GM12864 (cell line): ENCODE measurements at regions not wholly inside any gene's neighbourhood (a gene's known extent, or its start where the extent isn't known, plus 50 kb on each side); places are given as distances from the start of the nearest gene placed in this dataset.
"Not testable (repeated sequence)": the region's sequence is repeated elsewhere in the genome, so short reads cannot be mapped to it uniquely, and the experiment has no call there.

Source experiments
- DNase-seq: peaks from one replicate; pipeline ENCODE4 v3.0.0-alpha.2; 2011; ENCODE audit warnings: low read depth
- H3K4me3 ChIP-seq: 2 replicates; pipeline ENCODE4 v1.5.1; 2011; ENCODE audit warnings: mild to moderate bottlenecking, low read depth, low read length, control low read depth
- TF ChIP-seq, protein P1 (sequence below): IDR thresholded peaks from 2 replicates; pipeline ENCODE4 v1.5.1; 2011; ENCODE audit warnings: low read depth, mild to moderate bottlenecking, moderate library complexity, low read length, control low read depth, inconsistent platforms; ENCODE audit errors: missing control alignments

DNA sequence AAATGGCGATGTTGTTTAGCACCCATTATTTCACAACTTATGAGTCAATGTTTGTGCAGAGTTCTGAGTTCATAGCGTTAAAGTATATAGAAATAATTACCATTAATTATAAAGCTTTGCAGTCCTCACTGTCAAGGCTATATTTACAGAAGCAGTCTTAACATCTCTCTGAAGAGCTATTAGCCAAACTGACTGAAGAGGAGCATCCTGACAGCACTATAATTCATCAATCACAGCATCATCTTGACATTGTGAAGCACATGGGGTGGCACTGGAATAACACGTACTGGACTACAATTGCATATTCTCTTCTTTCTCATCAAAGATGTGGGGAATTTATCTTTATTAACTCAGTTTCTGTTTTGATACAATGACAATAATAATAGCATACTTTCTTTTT lies 260.6 kb upstream of the MME start:
- DNase-seq = no peak
- no peak overlapping the region for H3K4me3 ChIP-seq
- TF ChIP-seq, protein P1, sequence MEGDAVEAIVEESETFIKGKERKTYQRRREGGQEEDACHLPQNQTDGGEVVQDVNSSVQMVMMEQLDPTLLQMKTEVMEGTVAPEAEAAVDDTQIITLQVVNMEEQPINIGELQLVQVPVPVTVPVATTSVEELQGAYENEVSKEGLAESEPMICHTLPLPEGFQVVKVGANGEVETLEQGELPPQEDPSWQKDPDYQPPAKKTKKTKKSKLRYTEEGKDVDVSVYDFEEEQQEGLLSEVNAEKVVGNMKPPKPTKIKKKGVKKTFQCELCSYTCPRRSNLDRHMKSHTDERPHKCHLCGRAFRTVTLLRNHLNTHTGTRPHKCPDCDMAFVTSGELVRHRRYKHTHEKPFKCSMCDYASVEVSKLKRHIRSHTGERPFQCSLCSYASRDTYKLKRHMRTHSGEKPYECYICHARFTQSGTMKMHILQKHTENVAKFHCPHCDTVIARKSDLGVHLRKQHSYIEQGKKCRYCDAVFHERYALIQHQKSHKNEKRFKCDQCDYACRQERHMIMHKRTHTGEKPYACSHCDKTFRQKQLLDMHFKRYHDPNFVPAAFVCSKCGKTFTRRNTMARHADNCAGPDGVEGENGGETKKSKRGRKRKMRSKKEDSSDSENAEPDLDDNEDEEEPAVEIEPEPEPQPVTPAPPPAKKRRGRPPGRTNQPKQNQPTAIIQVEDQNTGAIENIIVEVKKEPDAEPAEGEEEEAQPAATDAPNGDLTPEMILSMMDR = no peak

DNA sequence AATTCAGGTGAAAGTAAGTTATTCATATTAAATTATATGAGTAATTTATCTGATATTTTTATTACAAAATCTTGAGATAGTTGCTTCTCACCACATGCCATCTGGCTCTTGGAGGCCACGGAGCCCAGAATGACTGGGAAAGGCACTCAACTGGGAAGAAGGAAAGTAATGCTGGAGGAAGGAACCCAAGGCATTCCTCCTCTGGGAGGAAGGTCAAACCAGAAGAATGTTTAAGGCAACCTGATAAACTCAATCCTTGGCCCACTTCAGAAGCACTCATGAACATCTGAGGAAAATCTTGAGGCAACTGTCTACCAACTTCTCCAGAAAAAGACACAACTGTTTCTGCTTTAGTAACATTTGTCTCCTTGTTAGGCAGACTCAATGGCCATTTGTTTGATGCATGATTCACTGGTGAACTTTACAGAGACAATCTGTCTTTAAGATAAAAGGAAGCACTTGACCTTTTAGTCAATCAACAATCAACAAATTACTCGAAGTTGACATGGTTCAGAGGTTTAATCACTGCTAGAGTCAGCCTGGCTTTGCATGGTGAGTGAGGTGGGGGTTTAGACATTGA lies 261.4 kb upstream of the MME start:
- H3K4me3 ChIP-seq = no peak overlapping the region
- TF ChIP-seq, protein P1 = no peak
- no peak for DNase-seq

DNA sequence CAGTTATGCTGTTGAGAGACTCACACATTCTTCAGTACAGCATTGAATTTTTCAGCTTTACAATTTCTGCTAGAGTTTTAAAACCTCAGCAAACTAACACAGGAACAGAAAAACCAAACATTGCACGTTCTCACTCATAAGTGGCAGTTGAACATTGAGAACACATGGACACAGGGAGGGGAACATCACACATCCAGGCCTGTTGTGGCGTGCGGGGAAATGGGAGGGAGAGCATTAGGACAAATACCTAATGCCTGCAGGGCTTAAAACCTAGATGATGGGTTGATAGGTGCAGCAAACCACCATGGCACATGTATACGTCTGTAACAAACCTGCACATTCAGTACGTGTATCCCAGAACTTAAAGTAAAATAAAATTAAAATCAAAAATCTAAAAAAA lies 270.1 kb upstream of the MME start:
- H3K4me3 ChIP-seq, DNase-seq: not testable (repeated sequence)

DNA sequence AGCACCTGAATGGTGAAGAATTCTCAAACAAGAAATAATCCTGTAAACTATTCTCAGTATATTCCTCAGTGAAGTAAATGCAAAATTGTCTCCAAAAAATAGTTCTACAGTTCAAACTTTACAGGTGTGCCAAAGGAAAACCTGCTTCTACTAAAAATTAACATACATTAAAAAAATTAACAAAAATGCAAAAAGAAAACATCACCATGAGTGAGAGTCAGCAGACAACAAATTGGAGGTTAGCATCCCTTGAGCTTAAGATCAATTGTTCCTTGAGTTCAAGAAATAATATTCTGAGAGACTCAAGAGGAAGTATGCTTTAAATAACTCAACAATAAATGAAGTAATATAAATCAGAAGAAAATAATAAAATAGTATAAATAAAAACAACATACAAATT lies 278.4 kb upstream of the MME start:
- DNase-seq = no peak
- TF ChIP-seq, protein P1 = no peak
- no peak overlapping the region for H3K4me3 ChIP-seq

DNA sequence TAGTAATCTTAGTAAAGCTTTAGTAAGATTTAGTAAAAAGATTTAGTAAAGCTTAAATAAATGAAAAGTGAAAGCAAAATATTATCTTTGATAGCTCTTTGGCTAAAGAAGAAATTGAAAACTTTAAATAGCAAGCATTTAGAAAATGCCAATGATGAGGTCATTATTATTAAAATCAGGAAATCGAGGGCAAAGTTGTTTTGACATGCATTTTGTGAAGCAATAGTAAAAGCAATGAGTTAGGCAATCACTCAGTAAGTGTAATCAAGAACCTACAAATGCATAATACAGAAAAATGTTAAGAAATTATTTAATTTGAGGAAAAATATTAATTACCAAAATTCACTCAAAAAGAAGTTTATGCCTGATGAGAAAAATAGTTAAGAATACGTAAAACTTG lies 280.3 kb upstream of the MME start:
- DNase-seq = no peak
- TF ChIP-seq, protein P1 = no peak
- H3K4me3 ChIP-seq = no peak overlapping the region

DNA sequence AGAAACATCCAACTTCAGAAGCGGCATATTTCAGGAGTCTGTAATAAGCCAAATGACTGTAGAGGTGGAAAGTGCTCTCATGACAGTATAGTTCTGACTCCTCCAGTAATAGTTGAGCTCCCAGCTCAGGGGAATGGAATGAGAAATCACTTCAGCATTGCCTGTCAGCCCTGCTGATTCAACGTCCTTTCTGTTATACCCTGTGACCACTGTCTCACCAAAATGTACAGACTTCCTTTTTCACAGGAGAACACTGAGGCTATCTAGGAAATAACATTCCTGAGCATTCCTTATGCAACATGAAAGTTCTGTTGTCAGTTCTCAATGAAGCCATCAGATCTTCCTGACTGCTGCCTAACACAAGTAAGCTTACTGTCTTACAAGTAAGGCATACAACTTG lies 284.5 kb upstream of the MME start:
- DNase-seq = no peak
- H3K4me3 ChIP-seq = no peak overlapping the region
- TF ChIP-seq, protein P1 = no peak

DNA sequence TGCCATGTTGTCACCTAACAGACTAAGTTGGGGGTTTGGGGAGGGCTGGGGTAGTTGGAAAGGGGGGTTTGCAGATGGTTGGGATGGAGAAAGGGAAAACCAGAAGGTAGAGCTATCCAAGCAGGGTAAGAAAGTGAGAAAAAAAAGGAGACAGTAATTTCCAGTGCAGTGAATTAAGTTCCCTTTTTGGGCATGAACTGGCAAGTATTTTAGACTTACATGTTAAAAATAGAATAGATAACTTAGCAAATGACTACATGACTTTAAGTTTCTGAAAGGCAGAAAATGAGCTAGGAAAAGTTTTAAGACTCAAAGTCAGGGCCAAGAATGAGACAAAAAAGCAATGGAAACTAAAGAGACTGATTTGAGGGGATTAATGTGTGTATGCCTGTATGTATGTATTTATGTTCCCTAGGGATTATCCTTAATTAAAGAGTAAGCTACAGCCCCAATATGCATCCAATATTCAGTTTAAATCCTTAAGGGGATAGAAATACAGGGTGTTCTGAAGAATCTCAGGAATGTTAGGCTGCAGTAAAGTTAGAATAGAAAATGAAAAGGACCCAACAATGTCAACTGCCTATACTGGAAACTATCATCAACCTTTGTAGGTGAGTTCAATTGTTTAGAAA lies 285.2 kb upstream of the MME start:
- no peak overlapping the region for H3K4me3 ChIP-seq
- TF ChIP-seq, protein P1 = no peak
- DNase-seq = no peak
